H1 (cell line): ENCODE measurements at regions not wholly inside any gene's neighbourhood (a gene's known extent, or its start where the extent isn't known, plus 50 kb on each side); places are given as distances from the start of the nearest gene placed in this dataset.

Experiments used
- CTCF ChIA-PET: fragments of 300-600 bp; sonication (Branson Sonifier 250); formaldehyde crosslinking; loops from one replicate; lab custom pipeline; 2021; ENCODE audit not compliant: partially characterized antibody; lab: Charles Lee
- POLR2A ChIA-PET: fragments of 300-600 bp; sonication (Branson Sonifier 250); formaldehyde crosslinking; loops from one replicate; lab custom pipeline; 2021; ENCODE audit warnings: inconsistent platforms; ENCODE audit not compliant: partially characterized antibody; lab: Charles Lee
- DNase-seq, 2 experiments: peaks; one replicate each; pipeline versions ENCODE4 v3.0.0 to v3.0.0-alpha.2; 2010 to 2022; ENCODE audit warnings: low spot score in 2 of 2, low read depth in 1 of 2, mixed read lengths in 1 of 2
- FAIRE-seq: peaks from 2 replicates; lab custom pipeline; 2011; peaks lifted over from hg19 to GRCh38; lab: Jason Lieb, UNC
- H2AFZ ChIP-seq: 2 replicates; pipeline ENCODE4 v1.8.1; 2012; ENCODE audit warnings: low read length, inconsistent platforms
- H2AK5ac ChIP-seq: 2 replicates; pipeline ENCODE4 v1.6.1; 2013; ENCODE audit warnings: low read depth, low read length
- H2BK120ac ChIP-seq: replicated peaks from 2 replicates; pipeline ENCODE3; 2013; ENCODE audit warnings: low read depth, low read length, inconsistent platforms
- H2BK12ac ChIP-seq: 2 replicates; pipeline ENCODE4 v1.6.1; 2013; ENCODE audit warnings: low read depth, low read length
- H2BK15ac ChIP-seq: 2 replicates; pipeline ENCODE4 v1.6.1; 2013; ENCODE audit warnings: low read length
- H2BK20ac ChIP-seq: 2 replicates; pipeline ENCODE4 v1.6.1; 2013; ENCODE audit warnings: low read length
- H2BK5ac ChIP-seq: 2 replicates; pipeline ENCODE4 v1.6.1; 2013; ENCODE audit warnings: low read depth, low read length
- H3K14ac ChIP-seq: 2 replicates; pipeline ENCODE4 v1.6.1; 2013; ENCODE audit warnings: inconsistent platforms; ENCODE audit not compliant: insufficient read length
- H3K18ac ChIP-seq: 2 replicates; pipeline ENCODE4 v1.6.1; 2013; ENCODE audit warnings: low read length; ENCODE audit errors: extremely low read depth
- H3K23ac ChIP-seq: 2 replicates; pipeline ENCODE4 v1.6.1; 2013; ENCODE audit warnings: inconsistent platforms; ENCODE audit not compliant: insufficient read length
- H3K23me2 ChIP-seq: 2 replicates; pipeline ENCODE4 v1.6.1; 2013; ENCODE audit warnings: low read depth, low read length
- H3K27ac ChIP-seq: 2 replicates; pipeline ENCODE4 v1.6.1; 2011; ENCODE audit warnings: low read depth, low read length, inconsistent platforms
- H3K27me3 ChIP-seq, 4 experiments: replicated peaks in 1 of 4; 1 replicate in 1 of 4; 2 replicates in 3 of 4; pipeline versions ENCODE4 v1.6.1 to v1.8.1; 2011 to 2013; ENCODE audit warnings: low read length in 3 of 4, mild to moderate bottlenecking in 3 of 4, inconsistent platforms in 2 of 4, mixed read lengths in 2 of 4, moderate library complexity in 1 of 4; ENCODE audit not compliant: control insufficient read depth in 3 of 4, insufficient read depth in 3 of 4; ENCODE audit errors: extremely low read depth in 1 of 4
- H3K36me3 ChIP-seq, 4 experiments: 2 replicates each; pipeline versions ENCODE4 v1.6.1 to v1.8.1; 2011 to 2013; ENCODE audit warnings: mild to moderate bottlenecking in 4 of 4, low read length in 3 of 4, moderate library complexity in 2 of 4, control low read depth in 1 of 4, inconsistent platforms in 1 of 4; ENCODE audit not compliant: insufficient read depth in 4 of 4, control insufficient read depth in 2 of 4
- H3K4ac ChIP-seq: replicated peaks from 2 replicates; pipeline ENCODE3; 2013; ENCODE audit warnings: low read length, low read depth, mixed read lengths, inconsistent platforms; ENCODE audit not compliant: insufficient read length
- H3K4me1 ChIP-seq, 4 experiments: replicated peaks in 1 of 4; 1 replicate in 1 of 4; 2 replicates in 3 of 4; pipeline versions ENCODE4 v1.6.1 to v1.8.1; 2011 to 2013; ENCODE audit warnings: low read length in 3 of 4, inconsistent platforms in 2 of 4, mixed read lengths in 1 of 4; ENCODE audit not compliant: insufficient read depth in 4 of 4, control insufficient read depth in 3 of 4
- H3K4me2 ChIP-seq, 2 experiments: 2 replicates each; pipeline versions ENCODE4 v1.6.1 to v1.8.1; 2011 to 2013; ENCODE audit warnings: low read depth in 2 of 2, low read length in 2 of 2, control low read depth in 1 of 2, inconsistent platforms in 1 of 2, mild to moderate bottlenecking in 1 of 2; ENCODE audit not compliant: insufficient read depth in 1 of 2
- H3K4me3 ChIP-seq, 4 experiments: fragments of 200-600, 300-600 bp in 1 of 4; sonication (generic), shearing (Covaris generic), sonication (Bioruptor Twin) in 1 of 4; 2 replicates each; pipeline versions ENCODE4 v1.5.1 to v1.8.1; 2011 to 2016; ENCODE audit warnings: low read length in 4 of 4, low read depth in 3 of 4, control low read depth in 2 of 4, inconsistent platforms in 2 of 4, mild to moderate bottlenecking in 2 of 4, mixed read lengths in 1 of 4, moderate library complexity in 1 of 4; ENCODE audit not compliant: insufficient read depth in 2 of 4; ENCODE audit errors: extremely low read depth in 1 of 4
- H3K56ac ChIP-seq: replicated peaks from 2 replicates; pipeline ENCODE3; 2013; ENCODE audit warnings: low read depth, mild to moderate bottlenecking, mixed read lengths, low read length, inconsistent platforms; ENCODE audit not compliant: insufficient read length
- H3K79me1 ChIP-seq: 2 replicates; pipeline ENCODE4 v1.6.1; 2013; ENCODE audit warnings: low read depth, low read length, control low read depth
- H3K79me2 ChIP-seq, 2 experiments: 2 replicates each; pipeline versions ENCODE4 v1.6.1 to v1.8.1; 2012 to 2013; ENCODE audit warnings: low read length in 2 of 2, mild to moderate bottlenecking in 2 of 2, inconsistent platforms in 1 of 2; ENCODE audit not compliant: insufficient read depth in 2 of 2, control insufficient read depth in 1 of 2
- H3K9ac ChIP-seq, 4 experiments: replicated peaks in 1 of 4; 1 replicate in 1 of 4; 2 replicates in 3 of 4; pipeline versions ENCODE4 v1.6.1 to v1.8.1; 2011 to 2013; ENCODE audit warnings: low read depth in 3 of 4, low read length in 3 of 4, control low read depth in 2 of 4, mild to moderate bottlenecking in 2 of 4, moderate library complexity in 2 of 4, inconsistent platforms in 1 of 4; ENCODE audit errors: extremely low read depth in 1 of 4
- H3K9me3 ChIP-seq, 2 experiments: 2 replicates each; pipeline versions ENCODE4 v1.6.1 to v1.8.1; 2012 to 2013; ENCODE audit warnings: mild to moderate bottlenecking in 2 of 2, moderate library complexity in 2 of 2, control low read depth in 1 of 2, inconsistent platforms in 1 of 2, low read depth in 1 of 2, low read length in 1 of 2, mixed read lengths in 1 of 2; ENCODE audit not compliant: insufficient read depth in 2 of 2
- H4K20me1 ChIP-seq, 2 experiments: replicated peaks in 1 of 2; 2 replicates each; pipeline versions ENCODE3 to v1.8.1; 2011 to 2013; ENCODE audit warnings: inconsistent platforms in 2 of 2, low read length in 2 of 2, mild to moderate bottlenecking in 1 of 2; ENCODE audit not compliant: insufficient read depth in 2 of 2, control insufficient read depth in 1 of 2
- H4K5ac ChIP-seq: 2 replicates; pipeline ENCODE4 v1.6.1; 2013; ENCODE audit warnings: low read length, low read depth, mixed read lengths, inconsistent platforms; ENCODE audit not compliant: insufficient read length
- H4K8ac ChIP-seq: 2 replicates; pipeline ENCODE4 v1.8.0; 2013; ENCODE audit warnings: mild to moderate bottlenecking, moderate library complexity, low read length, inconsistent platforms; ENCODE audit not compliant: insufficient read depth; ENCODE audit errors: extremely low read depth
- H4K91ac ChIP-seq: replicated peaks from 2 replicates; pipeline ENCODE3; 2013; ENCODE audit warnings: low read length, mixed read lengths, inconsistent platforms; ENCODE audit not compliant: insufficient read length
- CREB1 ChIP-seq: IDR thresholded peaks from 2 replicates; pipeline ENCODE4 v1.6.1; 2012; ENCODE audit warnings: inconsistent platforms
- EGR1 ChIP-seq: IDR thresholded peaks from 2 replicates; pipeline ENCODE4 v1.6.1; 2011; ENCODE audit warnings: low read depth, low read length, borderline replicate concordance
- EP300 ChIP-seq, 2 experiments: IDR thresholded peaks; 1 replicate in 1 of 2; 2 replicates in 1 of 2; pipeline ENCODE4 v1.6.1; 2011 to 2012; ENCODE audit warnings: low read depth in 2 of 2, low read length in 2 of 2, mild to moderate bottlenecking in 2 of 2, borderline replicate concordance in 1 of 2, inconsistent platforms in 1 of 2, moderate library complexity in 1 of 2
- GABPA ChIP-seq: IDR thresholded peaks from 2 replicates; pipeline ENCODE4 v1.6.1; 2011; ENCODE audit warnings: mild to moderate bottlenecking, low read length, moderate library complexity, borderline replicate concordance; ENCODE audit not compliant: insufficient read depth
- HDAC6 ChIP-seq: IDR thresholded peaks from one replicate; pipeline ENCODE4 v1.7.1; 2012; ENCODE audit warnings: low read depth, mild to moderate bottlenecking, inconsistent platforms, low read length, moderate library complexity
- KDM1A ChIP-seq: fragments of 200-600, 300-600 bp; sonication (generic); IDR thresholded peaks from 2 replicates; pipeline ENCODE4 v1.7.1; 2016; ENCODE audit warnings: mild to moderate bottlenecking, low read length, borderline replicate concordance
- PHF8 ChIP-seq: fragments of 200-600 bp; sonication (generic); conservative IDR thresholded peaks from 2 replicates; pipeline ENCODE4 v1.7.1; 2012; ENCODE audit warnings: low read depth, mild to moderate bottlenecking, inconsistent platforms, low read length, moderate library complexity
- POLR2A ChIP-seq, 2 experiments: IDR thresholded peaks; 1 replicate in 1 of 2; 2 replicates in 1 of 2; pipeline ENCODE4 v1.6.1; 2011; ENCODE audit warnings: low read depth in 2 of 2, low read length in 2 of 2, mild to moderate bottlenecking in 2 of 2; ENCODE audit errors: control extremely low read depth in 1 of 2
- SIRT6 ChIP-seq: IDR thresholded peaks from one replicate; pipeline ENCODE4 v1.7.1; 2012; ENCODE audit warnings: low read length, inconsistent platforms
- SP2 ChIP-seq: IDR thresholded peaks from 2 replicates; pipeline ENCODE4 v1.6.1; 2012; ENCODE audit warnings: mild to moderate bottlenecking, low read length, inconsistent platforms
- SUZ12 ChIP-seq: fragments of 200-600 bp; sonication (generic); IDR thresholded peaks from 2 replicates; pipeline ENCODE4 v1.6.1; 2012; ENCODE audit warnings: mild to moderate bottlenecking, inconsistent platforms, low read length, moderate library complexity, mixed read lengths
- ZNF274 ChIP-seq: IDR thresholded peaks from 2 replicates; pipeline ENCODE4 v1.7.0; 2012; ENCODE audit warnings: low read length, borderline replicate concordance; ENCODE audit errors: extremely low read depth
- WGBS, 2 experiments: shearing (Covaris generic) in 1 of 2; methylation state at CpG; one replicate each; pipeline versions ENCODE4 v1.1.6 to v1.1.7; 2013 to 2015; ENCODE audit warnings: low lambda C conversion rate in 2 of 2, mixed read lengths in 2 of 2, inconsistent platforms in 1 of 2, low coverage in 1 of 2, missing lambda C conversion rate in 1 of 2; ENCODE audit not compliant: insufficient replicate concordance in 2 of 2, insufficient coverage in 1 of 2, insufficient read length in 1 of 2; ENCODE audit errors: extremely low coverage in 1 of 2, missing lambda C conversion rate in 1 of 2; 5-methylcytosine and 5-hydroxymethylcytosine counted together

GRCh38 chr5:67490543-67491321 is 294.1 kb upstream of the CD180 start:
- Histone ChIP-seq H3K36me3 (no peaks in the 10 kb centered on the region), H3K79me2 (no peaks in the 10 kb centered on the region), H4K91ac (no peak overlapping the region), H3K4me1 (0 out of 7 replicates have a peak, but pooled peaks cover 0 to 3% (median 0%) of the 10 kb centered on the region in 4 experiments), H2BK15ac (no peak overlapping the region), H4K20me1 (no peaks in the 10 kb centered on the region), H2BK5ac (no peak overlapping the region), H2BK120ac (no peak overlapping the region), H2AFZ (no peak overlapping the region), H2BK20ac (no peak overlapping the region), H3K9ac (no peak overlapping the region), H3K27ac (no peak overlapping the region), H3K4ac (no peak overlapping the region), H3K4me2 (no peak overlapping the region), H3K79me1 (no peaks in the 10 kb centered on the region), H2AK5ac (no peak overlapping the region), H3K27me3 (no peaks in the 10 kb centered on the region), H4K5ac (no peak overlapping the region), H3K4me3 (no peak overlapping the region), H3K18ac (no peak overlapping the region), H3K23ac (no peak overlapping the region), H4K8ac (no peak overlapping the region), H3K9me3 (no peaks in the 10 kb centered on the region), H3K23me2 (no peaks in the 10 kb centered on the region), H2BK12ac (no peak overlapping the region), H3K14ac (no peak overlapping the region), H3K56ac (no peak overlapping the region)
- CTCF ChIA-PET = interaction anchor here (0.5 to 0.6 kb wide), 3 partner anchors 66 to 540 kb away, joined by 3 read pairs; no protein-coding TSS in a partner anchor
- POLR2A ChIA-PET = no interaction called here
- no peak for FAIRE-seq
- TF ChIP-seq EGR1 = no peak
- TF ChIP-seq GABPA = no peak
- TF ChIP-seq POLR2A (IDR thresholded peaks at IDR 0.05; ENCODE audit: control extremely low read depth in 1 of 2, low read depth in 2 of 2, low read length in 2 of 2) = no peak
- no peak for TF ChIP-seq HDAC6
- TF ChIP-seq CREB1 = no peak
- no peak for TF ChIP-seq SP2
- no peak for TF ChIP-seq EP300 (IDR thresholded peaks at IDR 0.05; ENCODE audit: borderline replicate concordance in 1 of 2, low read depth in 2 of 2, low read length in 2 of 2)
- TF ChIP-seq ZNF274 = no peak
- no peak for TF ChIP-seq SIRT6
- no peak for TF ChIP-seq KDM1A
- no peak for TF ChIP-seq SUZ12
- no peak for TF ChIP-seq PHF8
- no peak for DNase-seq
- 90% methylated on average over 8 of the region's 8 CpGs; no CpG with 5 or more reads in 1 of the 2 experiments for WGBS, 2 experiments
